ENCODE measurements at regions not wholly inside any gene's neighbourhood (a gene's known extent, or its start where the extent isn't known, plus 50 kb on each side); places are given as distances from the start of the nearest gene placed in this dataset.

- H3K9me3 Mint-ChIP-seq, result no peaks in the 10 kb centered on the region
- 0 out of 2 replicates have a peak overlapping the region, but pooled peaks have one; percentile 59 for H2BK15ac ChIP-seq (ENCODE audit: low read depth, low read length)
- H4K20me1 ChIP-seq (ENCODE audit: control insufficient read depth, insufficient read depth, insufficient read length), result no peaks in the 10 kb centered on the region
- H3K79me2 ChIP-seq (ENCODE audit: insufficient read depth, low read length), result no peaks in the 10 kb centered on the region
- H3K36me3 Mint-ChIP-seq (ENCODE audit: insufficient read depth in 1 of 3, low read depth in 3 of 3), result no peaks in the 10 kb centered on the region
- H3K4me1 ChIP-seq (ENCODE audit: insufficient read depth, low read length), result peaks cover 12% of the 10 kb centered on the region
- H2AFZ ChIP-seq (ENCODE audit: low read length), result no peak overlapping the region
- no peak overlapping the region for H2BK120ac ChIP-seq (ENCODE audit: low read depth, low read length, poor library complexity, severe bottlenecking)
- H3K4me1 Mint-ChIP-seq, result peaks cover 32 to 41% of the 10 kb centered on the region in 2 experiments
- H3K27me3 Mint-ChIP-seq (ENCODE audit: low read depth), result peaks cover 17% of the 10 kb centered on the region
- no peak overlapping the region for H2BK20ac ChIP-seq (ENCODE audit: low read depth, low read length, poor library complexity, severe bottlenecking)
- no peak overlapping the region for H2BK5ac ChIP-seq (ENCODE audit: insufficient read length, low read length)
- H3K9ac ChIP-seq (ENCODE audit: extremely low read depth, insufficient read length, low read length), result no peak overlapping the region
- no peak overlapping the region for H3K4me2 ChIP-seq (ENCODE audit: insufficient read depth, insufficient read length, low read length)
- no peaks in the 10 kb centered on the region for H3K23me2 ChIP-seq (ENCODE audit: insufficient read length, low read depth, low read length, poor library complexity, severe bottlenecking)
- no peaks in the 10 kb centered on the region for H3K79me1 ChIP-seq (ENCODE audit: insufficient read depth, low read depth, low read length, poor library complexity, severe bottlenecking)
- no peaks in the 10 kb centered on the region for H3K27me3 ChIP-seq (ENCODE audit: insufficient read depth, low read length)
- no peak overlapping the region for H4K91ac ChIP-seq (ENCODE audit: insufficient read length, low read depth, low read length)
- no CpG with 5 or more reads among the region's 3 CpGs for WGBS (ENCODE audit: extremely low coverage, insufficient read length, low lambda C conversion rate)
- no peak overlapping the region for H3K27ac ChIP-seq (ENCODE audit: insufficient read length, low read depth, low read length)
- no peak overlapping the region; a peak in 1 of 7 replicates for H3K27ac Mint-ChIP-seq
- no peak for DNase-seq
- TF ChIP-seq CTCF (conservative IDR thresholded peaks at IDR 0.05), result no peak
- H3K14ac ChIP-seq (ENCODE audit: insufficient read depth, low read length), result no peak overlapping the region
- no peak overlapping the region for H4K8ac ChIP-seq (replicated peaks; ENCODE audit: insufficient read length, low read depth, low read length)
- no peak overlapping the region for H2AK5ac ChIP-seq (ENCODE audit: insufficient read length, low read length)
- H2BK12ac ChIP-seq (ENCODE audit: insufficient read length, low read depth, low read length), result no peak overlapping the region
- H4K5ac ChIP-seq (ENCODE audit: insufficient read length, low read depth, low read length), result no peak overlapping the region
- H3K23ac ChIP-seq (ENCODE audit: insufficient read length, low read depth, low read length), result no peak overlapping the region
- H3K4ac ChIP-seq (ENCODE audit: low read depth, low read length), result no peak overlapping the region
- H3K9me3 ChIP-seq (ENCODE audit: control insufficient read depth, low read depth, low read length), result no peaks in the 10 kb centered on the region
- H3K18ac ChIP-seq (ENCODE audit: insufficient read length, low read depth, low read length), result no peak overlapping the region
- H3T11ph ChIP-seq (ENCODE audit: low read length), result no peak overlapping the region
- no peak overlapping the region for H3K56ac ChIP-seq (ENCODE audit: insufficient read length, low read depth, low read length)
- no peak overlapping the region for H3K4me3 Mint-ChIP-seq
Measured at GRCh38 chr1:232474826-232475225, 155.1 kb downstream of the SIPA1L2 start.
